PC-9 (cell line): ENCODE measurements at regions not wholly inside any gene's neighbourhood (a gene's known extent, or its start where the extent isn't known, plus 50 kb on each side); places are given as distances from the start of the nearest gene placed in this dataset.

Source experiments
- BruUV-seq: library from RNA; stranded (reverse); fragments of 400-500 nt; replicated peaks from 2 replicates; lab custom pipeline; 2021; lab: Mats Ljungman, UMichigan
- CTCF ChIA-PET: fragments of 300-600 bp; sonication (Branson Sonifier 250); formaldehyde crosslinking; loops from one replicate; lab custom pipeline; 2022; ENCODE audit warnings: antibody characterized with exemption; lab: Charles Lee
- POLR2A ChIA-PET: fragments of 300-600 bp; sonication (Branson Sonifier 250); formaldehyde crosslinking; loops from one replicate; lab custom pipeline; 2022; ENCODE audit warnings: antibody characterized with exemption; ENCODE audit not compliant: unreplicated experiment; lab: Charles Lee
- DNase-seq, 2 experiments: peaks; one replicate each; pipeline versions ENCODE4 v3.0.0 to v3.0.0-alpha.2; 2015 to 2022; ENCODE audit warnings: mixed read lengths in 1 of 2
- H2AFZ ChIP-seq: fragments of 200-600 bp; sonication (generic); 2 replicates; pipeline ENCODE4 v1.8.1; 2017; ENCODE audit warnings: antibody characterized with exemption
- H3F3A ChIP-seq: fragments of 200-600 bp; sonication (generic); 2 replicates; pipeline ENCODE4 v1.8.1; 2017; ENCODE audit warnings: antibody characterized with exemption, mild to moderate bottlenecking, low read depth; ENCODE audit not compliant: insufficient read depth
- H3K27ac ChIP-seq: fragments of 200-600 bp; sonication (generic); 2 replicates; pipeline ENCODE4 v1.6.1; 2016; ENCODE audit warnings: mixed run types
- H3K27me3 ChIP-seq: fragments of 200-600 bp; sonication (generic); 2 replicates; pipeline ENCODE4 v1.6.1; 2016; ENCODE audit warnings: low read depth, mixed run types; ENCODE audit not compliant: insufficient read depth
- H3K36me3 ChIP-seq: fragments of 200-600 bp; sonication (generic); 2 replicates; pipeline ENCODE4 v1.6.1; 2016; ENCODE audit warnings: low read depth, mixed run types
- H3K4me1 ChIP-seq: fragments of 200-600 bp; sonication (generic); replicated peaks from 2 replicates; pipeline ENCODE4 v1.6.1; 2016; ENCODE audit warnings: mixed run types; ENCODE audit not compliant: insufficient read depth
- H3K4me2 ChIP-seq: fragments of 200-600 bp; sonication (generic); 2 replicates; pipeline ENCODE4 v1.6.1; 2017; ENCODE audit warnings: mixed run types
- H3K4me3 ChIP-seq: fragments of 200-600 bp; sonication (generic); 2 replicates; pipeline ENCODE4 v1.6.1; 2016; ENCODE audit warnings: mixed run types
- H3K79me2 ChIP-seq: fragments of 200-600 bp; sonication (generic); 2 replicates; pipeline ENCODE4 v1.6.1; 2017; ENCODE audit warnings: low read depth, mixed run types
- H3K9me2 ChIP-seq: fragments of 200-600 bp; sonication (generic); 2 replicates; pipeline ENCODE4 v1.8.1; 2017; ENCODE audit warnings: mild to moderate bottlenecking; ENCODE audit not compliant: insufficient read depth
- H3K9me3 ChIP-seq: fragments of 200-600 bp; sonication (generic); 2 replicates; pipeline ENCODE4 v1.8.1; 2016; ENCODE audit warnings: low read depth; ENCODE audit not compliant: insufficient read depth
- H4K20me1 ChIP-seq: fragments of 200-600 bp; sonication (generic); 2 replicates; pipeline ENCODE4 v1.8.1; 2017; ENCODE audit not compliant: insufficient read depth
- EZH2 ChIP-seq: fragments of 200-600 bp; sonication (generic); IDR thresholded peaks from 2 replicates; pipeline ENCODE4 v1.8.0; 2017; ENCODE audit warnings: antibody characterized with exemption, low read depth
- intact Hi-C: fragments of 100-400 bp; cut with micrococcal nuclease; formaldehyde crosslinking; loops from one replicate; pipeline ENCODE4 v1.10.0; 2022; ENCODE audit not compliant: unreplicated experiment
- TF ChIP-seq, protein P1 (sequence below): fragments of 200-600 bp; sonication (generic); conservative IDR thresholded peaks from 2 replicates; pipeline ENCODE4 v1.6.1; 2017; ENCODE audit warnings: mixed run types, antibody characterized with exemption, mild to moderate bottlenecking, moderate library complexity

DNA sequence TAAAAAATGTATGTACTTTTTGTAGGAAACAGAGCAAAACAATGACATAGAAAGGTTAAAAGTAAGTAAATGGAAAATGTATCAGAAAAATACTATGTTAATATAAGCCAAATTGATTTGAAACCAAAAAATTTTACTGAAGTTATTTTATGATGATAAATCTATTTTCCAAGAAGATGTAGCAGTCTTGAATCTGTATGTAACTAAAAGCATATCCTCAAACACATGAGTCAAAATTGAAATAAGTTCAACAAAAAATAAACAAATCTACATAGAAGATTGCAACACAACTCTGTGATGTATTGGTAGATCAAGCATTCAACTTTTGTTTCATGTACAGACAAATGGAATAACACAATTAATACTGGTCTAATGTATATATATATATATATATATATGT lies 450.0 kb downstream of the SPRY1 start:
- Histone ChIP-seq H3K36me3 (no peaks in the 10 kb centered on the region), H3F3A (no peaks in the 10 kb centered on the region), H3K9me2 (no peaks in the 10 kb centered on the region), H3K9me3 (no peaks in the 10 kb centered on the region), H3K27me3 (no peaks in the 10 kb centered on the region), H3K27ac (no peak overlapping the region), H2AFZ (no peak overlapping the region), H3K4me2 (no peak overlapping the region), H4K20me1 (no peaks in the 10 kb centered on the region), H3K4me1 (no peaks in the 10 kb centered on the region), H3K4me3 (no peak overlapping the region), H3K79me2 (no peaks in the 10 kb centered on the region)
- ChIA-PET CTCF (no interaction called here), POLR2A (no interaction called here)
- TF ChIP-seq, protein P1, sequence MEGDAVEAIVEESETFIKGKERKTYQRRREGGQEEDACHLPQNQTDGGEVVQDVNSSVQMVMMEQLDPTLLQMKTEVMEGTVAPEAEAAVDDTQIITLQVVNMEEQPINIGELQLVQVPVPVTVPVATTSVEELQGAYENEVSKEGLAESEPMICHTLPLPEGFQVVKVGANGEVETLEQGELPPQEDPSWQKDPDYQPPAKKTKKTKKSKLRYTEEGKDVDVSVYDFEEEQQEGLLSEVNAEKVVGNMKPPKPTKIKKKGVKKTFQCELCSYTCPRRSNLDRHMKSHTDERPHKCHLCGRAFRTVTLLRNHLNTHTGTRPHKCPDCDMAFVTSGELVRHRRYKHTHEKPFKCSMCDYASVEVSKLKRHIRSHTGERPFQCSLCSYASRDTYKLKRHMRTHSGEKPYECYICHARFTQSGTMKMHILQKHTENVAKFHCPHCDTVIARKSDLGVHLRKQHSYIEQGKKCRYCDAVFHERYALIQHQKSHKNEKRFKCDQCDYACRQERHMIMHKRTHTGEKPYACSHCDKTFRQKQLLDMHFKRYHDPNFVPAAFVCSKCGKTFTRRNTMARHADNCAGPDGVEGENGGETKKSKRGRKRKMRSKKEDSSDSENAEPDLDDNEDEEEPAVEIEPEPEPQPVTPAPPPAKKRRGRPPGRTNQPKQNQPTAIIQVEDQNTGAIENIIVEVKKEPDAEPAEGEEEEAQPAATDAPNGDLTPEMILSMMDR, result no peak
- TF ChIP-seq EZH2, result no peak
- no peak for DNase-seq
- intact Hi-C loops, result no loop called here
- BruUV-seq, result no TSS peak

DNA sequence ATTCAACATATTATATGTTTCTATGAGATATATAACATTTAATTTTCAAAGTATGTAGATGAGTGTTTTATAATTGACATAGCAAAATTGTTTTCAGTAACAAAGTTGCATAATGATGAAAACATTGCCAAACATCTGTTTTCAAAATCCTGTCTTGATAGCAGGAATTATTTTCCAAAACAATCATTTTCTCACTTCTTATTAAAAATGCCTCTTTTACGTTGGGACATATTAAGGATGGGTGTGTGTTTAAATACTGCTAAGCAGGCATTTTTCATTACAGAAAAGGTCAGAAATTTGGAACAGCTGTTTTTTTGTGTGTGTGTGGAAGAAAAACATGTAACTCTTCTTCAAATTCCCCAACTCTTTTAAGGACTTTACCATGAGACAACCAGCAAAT lies 452.0 kb downstream of the SPRY1 start:
- no peak for TF ChIP-seq EZH2
- TF ChIP-seq, protein P1, result no peak
- H2AFZ ChIP-seq, result no peak overlapping the region
- no peak overlapping the region for H3K4me2 ChIP-seq
- no peak overlapping the region for H3K4me3 ChIP-seq
- H3K4me1 ChIP-seq, result no peaks in the 10 kb centered on the region
- CTCF ChIA-PET, result no interaction called here
- H4K20me1 ChIP-seq, result no peaks in the 10 kb centered on the region
- H3K9me2 ChIP-seq, result no peaks in the 10 kb centered on the region
- no peaks in the 10 kb centered on the region for H3K27me3 ChIP-seq
- BruUV-seq, result no TSS peak
- no peaks in the 10 kb centered on the region for H3F3A ChIP-seq
- DNase-seq, result no peak
- POLR2A ChIA-PET, result no interaction called here
- intact Hi-C loops, result no loop called here
- no peaks in the 10 kb centered on the region for H3K9me3 ChIP-seq
- H3K27ac ChIP-seq, result no peak overlapping the region
- H3K36me3 ChIP-seq, result no peaks in the 10 kb centered on the region
- H3K79me2 ChIP-seq, result no peaks in the 10 kb centered on the region

DNA sequence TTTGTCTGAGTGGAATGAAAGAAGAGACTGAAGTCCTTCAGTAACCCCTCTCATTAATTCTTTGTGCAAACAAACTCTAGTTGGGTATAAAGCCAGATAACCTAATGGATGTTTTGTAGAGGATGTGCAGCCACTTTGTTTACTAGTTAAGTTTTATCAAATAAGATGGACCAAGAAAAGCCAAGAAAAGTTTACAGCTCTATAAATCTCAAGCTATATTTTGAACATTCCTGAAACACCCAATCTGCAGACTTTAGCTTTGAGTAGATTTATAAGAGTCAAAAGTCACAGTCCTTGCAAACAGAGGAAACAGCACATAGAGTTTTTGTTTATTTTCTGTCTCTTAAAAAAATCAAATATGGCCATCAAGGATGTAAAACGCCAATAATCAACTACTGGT lies 452.9 kb downstream of the SPRY1 start:
- Histone ChIP-seq H3K9me3 (no peaks in the 10 kb centered on the region), H4K20me1 (no peaks in the 10 kb centered on the region), H3K4me3 (no peak overlapping the region), H3K4me2 (no peak overlapping the region), H3K4me1 (no peaks in the 10 kb centered on the region), H3K27me3 (no peaks in the 10 kb centered on the region), H3K27ac (no peak overlapping the region), H3K79me2 (no peaks in the 10 kb centered on the region), H3F3A (no peaks in the 10 kb centered on the region), H3K9me2 (no peaks in the 10 kb centered on the region), H3K36me3 (no peaks in the 10 kb centered on the region), H2AFZ (no peak overlapping the region)
- ChIA-PET POLR2A (no interaction called here), CTCF (no interaction called here)
- intact Hi-C loops, result no loop called here
- TF ChIP-seq, protein P1, result no peak
- no peak for TF ChIP-seq EZH2
- DNase-seq, result no peak
- no TSS peak for BruUV-seq
